ENCODE measurements at regions not wholly inside any gene's neighbourhood (a gene's known extent, or its start where the extent isn't known, plus 50 kb on each side); places are given as distances from the start of the nearest gene placed in this dataset.

GRCh38 chr14:98835051-98835824 lies 436.8 kb downstream of the BCL11B start:
- H3K36me3 ChIP-seq (ENCODE audit: control insufficient read depth in 3 of 3, insufficient read depth in 3 of 3, low read length in 3 of 3): no peaks in the 10 kb centered on the region
- H3K27me3 ChIP-seq (ENCODE audit: control insufficient read depth in 3 of 3, insufficient read depth in 3 of 3, low read length in 3 of 3): peaks cover 4 to 8% (median 7%) of the 10 kb centered on the region in 3 donors
- H3K4me3 ChIP-seq (ENCODE audit: low read length in 3 of 3): no peak overlapping the region
- peaks cover 0 to 4% (median 0%) of the 10 kb centered on the region in 3 donors for H3K9me3 ChIP-seq (ENCODE audit: control insufficient read depth in 3 of 3, low read length in 3 of 3)
- no peak overlapping the region for H3K27ac ChIP-seq (ENCODE audit: low read depth, low read length)
- H3K4me1 ChIP-seq (ENCODE audit: control insufficient read depth in 3 of 3, insufficient read depth in 3 of 3, low read length in 3 of 3): no peaks in the 10 kb centered on the region
- H3K9ac ChIP-seq (ENCODE audit: low read depth in 1 of 3, low read length in 3 of 3): no peak overlapping the region

- no peaks in the 10 kb centered on the region for H3K4me1 ChIP-seq (ENCODE audit: control insufficient read depth in 3 of 3, insufficient read depth in 3 of 3, low read length in 3 of 3)
- H3K9me3 ChIP-seq (ENCODE audit: control insufficient read depth in 3 of 3, low read length in 3 of 3): peaks cover 0 to 4% (median 0%) of the 10 kb centered on the region in 3 donors
- no peak overlapping the region for H3K4me3 ChIP-seq (ENCODE audit: low read length in 3 of 3)
- H3K36me3 ChIP-seq (ENCODE audit: control insufficient read depth in 3 of 3, insufficient read depth in 3 of 3, low read length in 3 of 3): no peaks in the 10 kb centered on the region
- peaks cover 5 to 11% (median 8%) of the 10 kb centered on the region in 3 donors for H3K27me3 ChIP-seq (ENCODE audit: control insufficient read depth in 3 of 3, insufficient read depth in 3 of 3, low read length in 3 of 3)
- H3K9ac ChIP-seq (ENCODE audit: low read depth in 1 of 3, low read length in 3 of 3): no peak overlapping the region
- H3K27ac ChIP-seq (ENCODE audit: low read depth, low read length): no peak overlapping the region
Measured at GRCh38 chr14:98835825-98836100, 436.2 kb downstream of the BCL11B start.

GRCh38 chr14:98840091-98840490 lies 431.9 kb downstream of the BCL11B start:
- peaks cover 10 to 19% (median 13%) of the 10 kb centered on the region in 3 donors for H3K27me3 ChIP-seq (ENCODE audit: control insufficient read depth in 3 of 3, insufficient read depth in 3 of 3, low read length in 3 of 3)
- H3K27ac ChIP-seq (ENCODE audit: low read depth, low read length): no peak overlapping the region
- H3K9me3 ChIP-seq (ENCODE audit: control insufficient read depth in 3 of 3, low read length in 3 of 3): peaks cover 0 to 4% (median 0%) of the 10 kb centered on the region in 3 donors
- no peaks in the 10 kb centered on the region for H3K36me3 ChIP-seq (ENCODE audit: control insufficient read depth in 3 of 3, insufficient read depth in 3 of 3, low read length in 3 of 3)
- no peak overlapping the region for H3K9ac ChIP-seq (ENCODE audit: low read depth in 1 of 3, low read length in 3 of 3)
- H3K4me1 ChIP-seq (ENCODE audit: control insufficient read depth in 3 of 3, insufficient read depth in 3 of 3, low read length in 3 of 3): no peaks in the 10 kb centered on the region
- no peak overlapping the region for H3K4me3 ChIP-seq (ENCODE audit: low read length in 3 of 3)

- Histone ChIP-seq H3K36me3 (ENCODE audit: control insufficient read depth in 3 of 3, insufficient read depth in 3 of 3, low read length in 3 of 3) (no peaks in the 10 kb centered on the region), H3K9ac (ENCODE audit: low read depth in 1 of 3, low read length in 3 of 3) (no peak overlapping the region), H3K9me3 (ENCODE audit: control insufficient read depth in 3 of 3, low read length in 3 of 3) (peaks cover 0 to 4% (median 0%) of the 10 kb centered on the region in 3 donors), H3K4me3 (ENCODE audit: low read length in 3 of 3) (no peak overlapping the region), H3K4me1 (ENCODE audit: control insufficient read depth in 3 of 3, insufficient read depth in 3 of 3, low read length in 3 of 3) (no peaks in the 10 kb centered on the region), H3K27me3 (ENCODE audit: control insufficient read depth in 3 of 3, insufficient read depth in 3 of 3, low read length in 3 of 3) (peaks cover 10 to 19% (median 13%) of the 10 kb centered on the region in 3 donors), H3K27ac (ENCODE audit: low read depth, low read length) (no peak overlapping the region)
Measured at GRCh38 chr14:98840511-98840910, 431.5 kb downstream of the BCL11B start.

- peaks cover 8 to 17% (median 13%) of the 10 kb centered on the region in 3 donors for H3K27me3 ChIP-seq (ENCODE audit: control insufficient read depth in 3 of 3, insufficient read depth in 3 of 3, low read length in 3 of 3)
- H3K9me3 ChIP-seq (ENCODE audit: control insufficient read depth in 3 of 3, low read length in 3 of 3): peaks cover 0 to 2% (median 0%) of the 10 kb centered on the region in 3 donors
- H3K27ac ChIP-seq (ENCODE audit: low read depth, low read length): no peak overlapping the region
- no peaks in the 10 kb centered on the region for H3K4me1 ChIP-seq (ENCODE audit: control insufficient read depth in 3 of 3, insufficient read depth in 3 of 3, low read length in 3 of 3)
- no peak overlapping the region for H3K4me3 ChIP-seq (ENCODE audit: low read length in 3 of 3)
- no peak overlapping the region for H3K9ac ChIP-seq (ENCODE audit: low read depth in 1 of 3, low read length in 3 of 3)
- H3K36me3 ChIP-seq (ENCODE audit: control insufficient read depth in 3 of 3, insufficient read depth in 3 of 3, low read length in 3 of 3): no peaks in the 10 kb centered on the region
Measured at GRCh38 chr14:98844456-98844855, 427.5 kb downstream of the BCL11B start.

- Histone ChIP-seq H3K27ac (ENCODE audit: low read depth, low read length) (no peak overlapping the region), H3K4me3 (ENCODE audit: low read length in 3 of 3) (no peak overlapping the region), H3K27me3 (ENCODE audit: control insufficient read depth in 3 of 3, insufficient read depth in 3 of 3, low read length in 3 of 3) (peaks cover 0 to 8% (median 4%) of the 10 kb centered on the region in 3 donors), H3K9ac (ENCODE audit: low read depth in 1 of 3, low read length in 3 of 3) (no peak overlapping the region), H3K9me3 (ENCODE audit: control insufficient read depth in 3 of 3, low read length in 3 of 3) (peaks cover 0 to 2% (median 0%) of the 10 kb centered on the region in 3 donors), H3K4me1 (ENCODE audit: control insufficient read depth in 3 of 3, insufficient read depth in 3 of 3, low read length in 3 of 3) (no peaks in the 10 kb centered on the region), H3K36me3 (ENCODE audit: control insufficient read depth in 3 of 3, insufficient read depth in 3 of 3, low read length in 3 of 3) (no peaks in the 10 kb centered on the region)
Measured at GRCh38 chr14:98847521-98848468, 424.2 kb downstream of the BCL11B start.

- Histone ChIP-seq H3K36me3 (ENCODE audit: control insufficient read depth in 3 of 3, insufficient read depth in 3 of 3, low read length in 3 of 3) (no peaks in the 10 kb centered on the region), H3K27ac (ENCODE audit: low read depth, low read length) (no peak overlapping the region), H3K27me3 (ENCODE audit: control insufficient read depth in 3 of 3, insufficient read depth in 3 of 3, low read length in 3 of 3) (peaks cover 0 to 24% (median 9%) of the 10 kb centered on the region in 3 donors), H3K9ac (ENCODE audit: low read depth in 1 of 3, low read length in 3 of 3) (no peak overlapping the region), H3K4me3 (ENCODE audit: low read length in 3 of 3) (no peak overlapping the region), H3K4me1 (ENCODE audit: control insufficient read depth in 3 of 3, insufficient read depth in 3 of 3, low read length in 3 of 3) (no peaks in the 10 kb centered on the region), H3K9me3 (ENCODE audit: control insufficient read depth in 3 of 3, low read length in 3 of 3) (no peaks in the 10 kb centered on the region)
Measured at GRCh38 chr14:98853063-98853729, 418.8 kb downstream of the BCL11B start.

GRCh38 chr14:98855926-98856715 lies 415.9 kb downstream of the BCL11B start:
- Histone ChIP-seq H3K9me3 (ENCODE audit: control insufficient read depth in 3 of 3, low read length in 3 of 3) (no peaks in the 10 kb centered on the region), H3K27me3 (ENCODE audit: control insufficient read depth in 3 of 3, insufficient read depth in 3 of 3, low read length in 3 of 3) (peaks cover 0 to 37% (median 10%) of the 10 kb centered on the region in 3 donors), H3K36me3 (ENCODE audit: control insufficient read depth in 3 of 3, insufficient read depth in 3 of 3, low read length in 3 of 3) (no peaks in the 10 kb centered on the region), H3K9ac (ENCODE audit: low read depth in 1 of 3, low read length in 3 of 3) (no peak overlapping the region), H3K4me1 (ENCODE audit: control insufficient read depth in 3 of 3, insufficient read depth in 3 of 3, low read length in 3 of 3) (no peaks in the 10 kb centered on the region), H3K4me3 (ENCODE audit: low read length in 3 of 3) (no peak overlapping the region), H3K27ac (ENCODE audit: low read depth, low read length) (no peak overlapping the region)

GRCh38 chr14:98858158-98858557 lies 413.8 kb downstream of the BCL11B start:
- Histone ChIP-seq H3K27ac (ENCODE audit: low read depth, low read length) (no peak overlapping the region), H3K9me3 (ENCODE audit: control insufficient read depth in 3 of 3, low read length in 3 of 3) (no peaks in the 10 kb centered on the region), H3K4me1 (ENCODE audit: control insufficient read depth in 3 of 3, insufficient read depth in 3 of 3, low read length in 3 of 3) (no peaks in the 10 kb centered on the region), H3K36me3 (ENCODE audit: control insufficient read depth in 3 of 3, insufficient read depth in 3 of 3, low read length in 3 of 3) (no peaks in the 10 kb centered on the region), H3K4me3 (ENCODE audit: low read length in 3 of 3) (no peak overlapping the region), H3K9ac (ENCODE audit: low read depth in 1 of 3, low read length in 3 of 3) (no peak overlapping the region), H3K27me3 (ENCODE audit: control insufficient read depth in 3 of 3, insufficient read depth in 3 of 3, low read length in 3 of 3) (peaks cover 0 to 37% (median 10%) of the 10 kb centered on the region in 3 donors)

Data from skeletal muscle tissue (tissue), 3 donors.